WTC11 (cell line): ENCODE measurements at regions not wholly inside any gene's neighbourhood (a gene's known extent, or its start where the extent isn't known, plus 50 kb on each side); places are given as distances from the start of the nearest gene placed in this dataset.

Source experiments
- ATF1 ChIP-seq: sonication (generic); formaldehyde crosslinking; IDR thresholded peaks from 2 replicates; pipeline ENCODE4 v1.8.1; 2023; ENCODE audit warnings: mild to moderate bottlenecking, moderate library complexity, missing genetic modification reagents
- ESRRA ChIP-seq: sonication (generic); formaldehyde crosslinking; IDR thresholded peaks from 2 replicates; pipeline ENCODE4 v1.8.1; 2022; ENCODE audit warnings: mild to moderate bottlenecking, missing genetic modification reagents, borderline replicate concordance
- FOXP1 ChIP-seq: sonication (generic); formaldehyde crosslinking; IDR thresholded peaks from 2 replicates; pipeline ENCODE4 v1.8.0; 2022; ENCODE audit warnings: missing genetic modification reagents, mild to moderate bottlenecking, moderate library complexity, borderline replicate concordance
- IRF2 ChIP-seq: sonication (generic); formaldehyde crosslinking; IDR thresholded peaks from 2 replicates; pipeline ENCODE4 v1.8.0; 2022; ENCODE audit warnings: low read depth, missing genetic modification reagents, borderline replicate concordance
- JUN ChIP-seq: sonication (generic); formaldehyde crosslinking; IDR thresholded peaks from 2 replicates; pipeline ENCODE4 v1.8.0; 2023; ENCODE audit warnings: mild to moderate bottlenecking, missing genetic modification reagents
- SMAD3 ChIP-seq: sonication (generic); formaldehyde crosslinking; IDR thresholded peaks from 2 replicates; pipeline ENCODE4 v1.8.0; 2022; ENCODE audit warnings: missing genetic modification reagents, mild to moderate bottlenecking, borderline replicate concordance
- SMAD4 ChIP-seq: sonication (generic); formaldehyde crosslinking; IDR thresholded peaks from 2 replicates; pipeline ENCODE4 v1.8.0; 2022; ENCODE audit warnings: mild to moderate bottlenecking, missing genetic modification reagents
- TEAD4 ChIP-seq: sonication (generic); formaldehyde crosslinking; IDR thresholded peaks from 2 replicates; pipeline ENCODE4 v1.8.0; 2022; ENCODE audit warnings: mild to moderate bottlenecking, missing genetic modification reagents
- TF ChIP-seq, protein P1 (sequence below): sonication (generic); formaldehyde crosslinking; IDR thresholded peaks from 2 replicates; pipeline ENCODE4 v1.8.0; 2022; ENCODE audit warnings: mild to moderate bottlenecking, missing genetic modification reagents
- TF ChIP-seq, protein P2 (sequence below): sonication (generic); formaldehyde crosslinking; IDR thresholded peaks from 2 replicates; pipeline ENCODE4 v1.8.0; 2022; ENCODE audit warnings: mild to moderate bottlenecking, missing genetic modification reagents
- TF ChIP-seq, protein P3 (sequence below): fragments of 200-600 bp; IDR thresholded peaks from 2 replicates; pipeline ENCODE4 v1.8.0; 2022; ENCODE audit warnings: antibody characterized with exemption
- TF ChIP-seq, protein P4 (sequence below): sonication (generic); formaldehyde crosslinking; IDR thresholded peaks from 2 replicates; pipeline ENCODE4 v1.8.1; 2022; ENCODE audit warnings: missing genetic modification reagents, borderline replicate concordance
- TF ChIP-seq, protein P5 (sequence below): fragments of 250-450 bp; sonication (Bioruptor Pico); conservative IDR thresholded peaks from 2 replicates; pipeline ENCODE4 v1.9.0; 2021; ENCODE audit warnings: mild to moderate bottlenecking

DNA sequence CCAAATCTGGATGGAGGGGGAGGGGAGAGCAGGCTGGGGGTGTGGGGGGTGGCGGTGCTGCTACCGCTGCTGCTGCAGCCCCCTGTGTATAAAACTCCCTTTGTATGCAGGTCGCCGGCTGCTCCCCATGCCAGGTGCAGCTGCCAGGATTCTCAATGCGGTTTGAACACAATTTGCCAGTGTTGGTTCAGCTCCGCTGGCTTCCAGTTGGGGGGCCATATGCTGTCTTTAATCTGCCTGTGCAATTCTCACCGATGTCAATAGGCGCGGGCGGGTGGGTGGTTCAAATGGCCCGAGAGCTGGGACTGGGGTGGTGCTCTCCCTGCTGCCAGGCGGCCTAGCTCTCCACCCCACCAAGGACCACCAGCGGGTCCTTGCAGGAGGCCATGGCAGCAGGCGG lies 257.6 kb downstream of the BCOR start:
- TF ChIP-seq IRF2 (CRISPR knock-in tag): no peak
- no peak for TF ChIP-seq ATF1 (CRISPR knock-in tag)
- TF ChIP-seq FOXP1 (CRISPR knock-in tag): no peak
- TF ChIP-seq, protein P1, sequence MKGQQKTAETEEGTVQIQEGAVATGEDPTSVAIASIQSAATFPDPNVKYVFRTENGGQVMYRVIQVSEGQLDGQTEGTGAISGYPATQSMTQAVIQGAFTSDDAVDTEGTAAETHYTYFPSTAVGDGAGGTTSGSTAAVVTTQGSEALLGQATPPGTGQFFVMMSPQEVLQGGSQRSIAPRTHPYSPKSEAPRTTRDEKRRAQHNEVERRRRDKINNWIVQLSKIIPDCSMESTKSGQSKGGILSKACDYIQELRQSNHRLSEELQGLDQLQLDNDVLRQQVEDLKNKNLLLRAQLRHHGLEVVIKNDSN (CRISPR knock-in tag): no peak
- TF ChIP-seq, protein P2, sequence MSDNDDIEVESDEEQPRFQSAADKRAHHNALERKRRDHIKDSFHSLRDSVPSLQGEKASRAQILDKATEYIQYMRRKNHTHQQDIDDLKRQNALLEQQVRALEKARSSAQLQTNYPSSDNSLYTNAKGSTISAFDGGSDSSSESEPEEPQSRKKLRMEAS: no peak
- TF ChIP-seq, protein P3, sequence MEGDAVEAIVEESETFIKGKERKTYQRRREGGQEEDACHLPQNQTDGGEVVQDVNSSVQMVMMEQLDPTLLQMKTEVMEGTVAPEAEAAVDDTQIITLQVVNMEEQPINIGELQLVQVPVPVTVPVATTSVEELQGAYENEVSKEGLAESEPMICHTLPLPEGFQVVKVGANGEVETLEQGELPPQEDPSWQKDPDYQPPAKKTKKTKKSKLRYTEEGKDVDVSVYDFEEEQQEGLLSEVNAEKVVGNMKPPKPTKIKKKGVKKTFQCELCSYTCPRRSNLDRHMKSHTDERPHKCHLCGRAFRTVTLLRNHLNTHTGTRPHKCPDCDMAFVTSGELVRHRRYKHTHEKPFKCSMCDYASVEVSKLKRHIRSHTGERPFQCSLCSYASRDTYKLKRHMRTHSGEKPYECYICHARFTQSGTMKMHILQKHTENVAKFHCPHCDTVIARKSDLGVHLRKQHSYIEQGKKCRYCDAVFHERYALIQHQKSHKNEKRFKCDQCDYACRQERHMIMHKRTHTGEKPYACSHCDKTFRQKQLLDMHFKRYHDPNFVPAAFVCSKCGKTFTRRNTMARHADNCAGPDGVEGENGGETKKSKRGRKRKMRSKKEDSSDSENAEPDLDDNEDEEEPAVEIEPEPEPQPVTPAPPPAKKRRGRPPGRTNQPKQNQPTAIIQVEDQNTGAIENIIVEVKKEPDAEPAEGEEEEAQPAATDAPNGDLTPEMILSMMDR: no peak
- no peak for TF ChIP-seq JUN (CRISPR knock-in tag)
- no peak for TF ChIP-seq SMAD4
- TF ChIP-seq TEAD4 (CRISPR knock-in tag): no peak
- TF ChIP-seq ESRRA (CRISPR knock-in tag): no peak
- TF ChIP-seq, protein P4, sequence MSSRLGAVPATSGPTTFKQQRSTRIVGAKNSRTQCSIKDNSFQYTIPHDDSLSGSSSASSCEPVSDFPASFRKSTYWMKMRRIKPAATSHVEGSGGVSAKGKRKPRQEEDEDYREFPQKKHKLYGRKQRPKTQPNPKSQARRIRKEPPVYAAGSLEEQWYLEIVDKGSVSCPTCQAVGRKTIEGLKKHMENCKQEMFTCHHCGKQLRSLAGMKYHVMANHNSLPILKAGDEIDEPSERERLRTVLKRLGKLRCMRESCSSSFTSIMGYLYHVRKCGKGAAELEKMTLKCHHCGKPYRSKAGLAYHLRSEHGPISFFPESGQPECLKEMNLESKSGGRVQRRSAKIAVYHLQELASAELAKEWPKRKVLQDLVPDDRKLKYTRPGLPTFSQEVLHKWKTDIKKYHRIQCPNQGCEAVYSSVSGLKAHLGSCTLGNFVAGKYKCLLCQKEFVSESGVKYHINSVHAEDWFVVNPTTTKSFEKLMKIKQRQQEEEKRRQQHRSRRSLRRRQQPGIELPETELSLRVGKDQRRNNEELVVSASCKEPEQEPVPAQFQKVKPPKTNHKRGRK (CRISPR knock-in tag): no peak
- no peak for TF ChIP-seq SMAD3 (CRISPR knock-in tag)
- TF ChIP-seq, protein P5, sequence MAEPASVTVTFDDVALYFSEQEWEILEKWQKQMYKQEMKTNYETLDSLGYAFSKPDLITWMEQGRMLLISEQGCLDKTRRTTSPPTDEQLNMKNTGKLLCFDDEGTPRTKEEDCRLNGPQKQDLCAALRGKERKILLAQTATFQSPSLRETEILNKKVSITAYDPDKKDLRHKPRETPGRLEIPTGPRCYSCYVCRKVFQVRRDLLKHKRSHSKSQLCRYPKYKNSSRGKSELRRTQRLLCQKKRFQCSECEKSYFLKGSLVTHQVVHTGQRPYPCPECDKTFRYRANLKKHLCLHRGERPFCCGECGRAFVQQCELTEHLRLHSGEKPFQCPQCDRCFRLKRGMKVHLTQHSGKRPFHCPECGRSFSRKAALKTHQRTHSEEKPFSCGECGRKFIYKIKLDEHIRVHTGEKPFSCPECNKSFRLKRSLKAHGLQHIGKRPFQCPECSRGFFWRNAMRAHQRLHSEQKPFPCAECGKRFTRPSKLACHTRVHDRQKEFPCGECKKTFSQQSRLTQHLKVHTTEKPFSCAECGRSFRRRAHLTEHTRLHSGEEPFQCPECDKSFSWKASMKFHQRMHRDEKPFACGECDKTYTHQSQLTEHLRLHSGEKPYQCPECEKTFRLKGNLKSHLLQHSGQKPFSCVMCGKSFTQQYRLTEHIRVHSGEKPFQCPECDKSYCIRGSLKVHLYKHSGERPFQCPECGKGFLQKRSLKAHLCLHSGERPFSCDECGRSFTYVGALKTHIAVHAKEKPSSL (CRISPR knock-in tag): no peak
